Mucosa of rectum (tissue), 2 donors: ENCODE measurements at regions not wholly inside any gene's neighbourhood (a gene's known extent, or its start where the extent isn't known, plus 50 kb on each side); places are given as distances from the start of the nearest gene placed in this dataset.
"Not testable (repeated sequence)": the region's sequence is repeated elsewhere in the genome, so short reads cannot be mapped to it uniquely, and the experiment has no call there.

Source experiments
- H3K27ac ChIP-seq, 2 donors: one replicate each; pipeline ENCODE4 v1.7.0; 2013; ENCODE audit warnings: inconsistent platforms in 2 of 2, low read depth in 2 of 2, low read length in 2 of 2
- H3K27me3 ChIP-seq, 2 donors: one replicate each; pipeline ENCODE4 v1.7.0; 2013; ENCODE audit warnings: low read length in 2 of 2; ENCODE audit not compliant: control insufficient read depth in 2 of 2, insufficient read depth in 2 of 2
- H3K36me3 ChIP-seq, 2 donors: one replicate each; pipeline ENCODE4 v1.7.0; 2013; ENCODE audit warnings: low read length in 2 of 2; ENCODE audit not compliant: control insufficient read depth in 2 of 2, insufficient read depth in 2 of 2
- H3K4me1 ChIP-seq, 2 donors: one replicate each; pipeline ENCODE4 v1.7.0; 2013; ENCODE audit warnings: low read length in 2 of 2, mild to moderate bottlenecking in 1 of 2; ENCODE audit not compliant: control insufficient read depth in 2 of 2, insufficient read depth in 2 of 2
- H3K4me3 ChIP-seq, 2 donors: one replicate each; pipeline ENCODE4 v1.7.0; 2013; ENCODE audit warnings: low read length in 2 of 2
- H3K9ac ChIP-seq, 2 donors: one replicate each; pipeline ENCODE4 v1.7.0; 2013; ENCODE audit warnings: low read length in 2 of 2, low read depth in 1 of 2, mild to moderate bottlenecking in 1 of 2
- H3K9me3 ChIP-seq, 2 donors: one replicate each; pipeline ENCODE4 v1.7.0; 2013; ENCODE audit warnings: low read length in 2 of 2; ENCODE audit not compliant: control insufficient read depth in 2 of 2
- donor health status: healthy.
- donor health status: Normal muscosa, but diverticular disease.

- no peaks in the 10 kb centered on the region for H3K27me3 ChIP-seq
- no peaks in the 10 kb centered on the region for H3K9me3 ChIP-seq
- H3K27ac ChIP-seq: no peak overlapping the region
- no peak overlapping the region for H3K4me3 ChIP-seq
- H3K4me1 ChIP-seq: peaks cover 4 to 6% of the 10 kb centered on the region in 2 donors
- H3K9ac ChIP-seq: peak overlapping the region in 1 of 2 donors; percentile 13
- H3K36me3 ChIP-seq: no peaks in the 10 kb centered on the region
Measured at GRCh38 chr5:157948738-157949410, 89.9 kb upstream of the CLINT1 start.

- Histone ChIP-seq H3K36me3 (no peaks in the 10 kb centered on the region), H3K9me3 (no peaks in the 10 kb centered on the region), H3K4me3 (no peak overlapping the region), H3K9ac (no peak overlapping the region), H3K27ac (no peak overlapping the region), H3K27me3 (no peaks in the 10 kb centered on the region), H3K4me1 (peaks cover 4 to 6% of the 10 kb centered on the region in 2 donors)
Measured at GRCh38 chr5:157947156-157947555, 88.2 kb upstream of the CLINT1 start.

GRCh38 chr5:157945822-157946221 is 86.9 kb upstream of the CLINT1 start:
- not testable (repeated sequence) for H3K27me3 ChIP-seq, H3K4me3 ChIP-seq, H3K4me1 ChIP-seq, H3K9me3 ChIP-seq, H3K9ac ChIP-seq, H3K36me3 ChIP-seq, H3K27ac ChIP-seq

GRCh38 chr5:157944938-157945337 is 86.0 kb upstream of the CLINT1 start:
- Histone ChIP-seq H3K36me3 (no peaks in the 10 kb centered on the region), H3K27me3 (no peaks in the 10 kb centered on the region), H3K9me3 (no peaks in the 10 kb centered on the region), H3K4me1 (peaks cover 4 to 6% of the 10 kb centered on the region in 2 donors), H3K4me3 (no peak overlapping the region), H3K9ac (no peak overlapping the region), H3K27ac (no peak overlapping the region)

GRCh38 chr5:157944077-157944633 is 85.2 kb upstream of the CLINT1 start:
- Histone ChIP-seq H3K4me1 (peaks cover 3 to 5% of the 10 kb centered on the region in 2 donors), H3K27me3 (no peaks in the 10 kb centered on the region), H3K4me3 (no peak overlapping the region), H3K9ac (no peak overlapping the region), H3K27ac (no peak overlapping the region), H3K36me3 (no peaks in the 10 kb centered on the region), H3K9me3 (no peaks in the 10 kb centered on the region)

- no peaks in the 10 kb centered on the region for H3K4me1 ChIP-seq
- H3K36me3 ChIP-seq: no peaks in the 10 kb centered on the region
- no peak overlapping the region for H3K27ac ChIP-seq
- no peaks in the 10 kb centered on the region for H3K27me3 ChIP-seq
- H3K9ac ChIP-seq: no peak overlapping the region
- no peak overlapping the region for H3K4me3 ChIP-seq
- H3K9me3 ChIP-seq: no peaks in the 10 kb centered on the region
Measured at GRCh38 chr5:157942595-157942994, 83.7 kb upstream of the CLINT1 start.

- Histone ChIP-seq H3K4me1 (no peaks in the 10 kb centered on the region), H3K27ac (no peak overlapping the region), H3K4me3 (no peak overlapping the region), H3K9me3 (no peaks in the 10 kb centered on the region), H3K9ac (no peak overlapping the region), H3K27me3 (no peaks in the 10 kb centered on the region), H3K36me3 (no peaks in the 10 kb centered on the region)
Measured at GRCh38 chr5:157941616-157942015, 82.7 kb upstream of the CLINT1 start.

GRCh38 chr5:157938101-157938500 is 79.2 kb upstream of the CLINT1 start:
- not testable (repeated sequence) for H3K9ac ChIP-seq, H3K27ac ChIP-seq, H3K4me1 ChIP-seq, H3K36me3 ChIP-seq, H3K4me3 ChIP-seq, H3K27me3 ChIP-seq, H3K9me3 ChIP-seq

GRCh38 chr5:157936776-157937501 is 78.0 kb upstream of the CLINT1 start:
- H3K27ac ChIP-seq: not testable (repeated sequence)

GRCh38 chr5:157934600-157934999 is 75.7 kb upstream of the CLINT1 start:
- Histone ChIP-seq H3K9ac (no peak overlapping the region), H3K36me3 (no peaks in the 10 kb centered on the region), H3K4me3 (no peak overlapping the region), H3K4me1 (no peaks in the 10 kb centered on the region), H3K9me3 (peaks cover 2 to 6% of the 10 kb centered on the region in 2 donors), H3K27ac (no peak overlapping the region), H3K27me3 (no peaks in the 10 kb centered on the region)

More at GRCh38 chr5:157936776-157937501, 78.0 kb upstream of the CLINT1 start:
- not testable (repeated sequence) for H3K9ac ChIP-seq, H3K9me3 ChIP-seq, H3K4me3 ChIP-seq, H3K36me3 ChIP-seq, H3K4me1 ChIP-seq, H3K27me3 ChIP-seq
